CD14-positive monocyte (primary cell): ENCODE measurements at regions not wholly inside any gene's neighbourhood (a gene's known extent, or its start where the extent isn't known, plus 50 kb on each side); places are given as distances from the start of the nearest gene placed in this dataset.

Experiments
- DNase-seq, 3 donors: peaks; one replicate each; pipeline ENCODE4 v3.0.0-alpha.2; 2011 to 2022
- H2AFZ ChIP-seq: 2 replicates; pipeline ENCODE4 v1.6.0; 2012; ENCODE audit warnings: mild to moderate bottlenecking, low read depth, low read length, inconsistent platforms; ENCODE audit not compliant: insufficient read depth, poor library complexity, severe bottlenecking
- H3K27ac ChIP-seq, 2 donors: 1 replicate in 1 of 2; 2 replicates in 1 of 2; pipeline ENCODE4 v1.5.1; 2012 to 2013; ENCODE audit warnings: low read length in 2 of 2, control low read depth in 1 of 2, inconsistent platforms in 1 of 2, low read depth in 1 of 2, mild to moderate bottlenecking in 1 of 2
- H3K27me3 ChIP-seq, 2 donors: one replicate each; pipeline versions ENCODE4 v1.6.0 to v1.6.1; 2011 to 2013; ENCODE audit warnings: low read length in 2 of 2; ENCODE audit not compliant: control insufficient read depth in 2 of 2, insufficient read depth in 2 of 2
- H3K36me3 ChIP-seq, 2 donors: replicated peaks in 1 of 2; 1 replicate in 1 of 2; 2 replicates in 1 of 2; pipeline versions ENCODE4 v1.5.1 to v1.6.1; 2012 to 2013; ENCODE audit warnings: low read length in 2 of 2, control low read depth in 1 of 2, inconsistent platforms in 1 of 2, mild to moderate bottlenecking in 1 of 2; ENCODE audit not compliant: insufficient read depth in 2 of 2, control insufficient read depth in 1 of 2
- H3K4me1 ChIP-seq, 2 donors: 1 replicate in 1 of 2; 2 replicates in 1 of 2; pipeline versions ENCODE4 v1.5.1 to v1.6.1; 2012 to 2013; ENCODE audit warnings: low read length in 2 of 2, control low read depth in 1 of 2, inconsistent platforms in 1 of 2, mild to moderate bottlenecking in 1 of 2, moderate library complexity in 1 of 2; ENCODE audit not compliant: insufficient read depth in 2 of 2, control insufficient read depth in 1 of 2
- H3K4me2 ChIP-seq: replicated peaks from 2 replicates; pipeline ENCODE3; 2012; ENCODE audit warnings: low read length, moderate library complexity, mild to moderate bottlenecking; ENCODE audit not compliant: poor library complexity, severe bottlenecking; ENCODE audit errors: extremely low read depth
- H3K4me3 ChIP-seq, 3 experiments: fragments of 200-600 bp in 1 of 3; sonication (generic) in 1 of 3; replicated peaks in 1 of 3; 1 replicate in 2 of 3; 2 replicates in 1 of 3; pipeline ENCODE4 v1.5.1; 2011 to 2013; ENCODE audit warnings: low read length in 3 of 3, mild to moderate bottlenecking in 3 of 3, control low read depth in 2 of 3, low read depth in 2 of 3, inconsistent platforms in 1 of 3, moderate library complexity in 1 of 3
- H3K79me2 ChIP-seq: 2 replicates; pipeline ENCODE4 v1.6.0; 2012; ENCODE audit warnings: mild to moderate bottlenecking, control low read depth, inconsistent platforms, low read length, moderate library complexity; ENCODE audit not compliant: insufficient read depth
- H3K9ac ChIP-seq: 2 replicates; pipeline ENCODE4 v1.6.0; 2017; ENCODE audit warnings: low read length, mild to moderate bottlenecking; ENCODE audit not compliant: insufficient read depth, poor library complexity, severe bottlenecking
- H3K9me3 ChIP-seq, 2 donors: replicated peaks in 1 of 2; 1 replicate in 1 of 2; 2 replicates in 1 of 2; pipeline versions ENCODE4 v1.5.1 to v1.6.1; 2012 to 2013; ENCODE audit warnings: low read length in 2 of 2, control low read depth in 1 of 2; ENCODE audit not compliant: control insufficient read depth in 1 of 2, insufficient read depth in 1 of 2
- H4K20me1 ChIP-seq: 2 replicates; pipeline ENCODE4 v1.6.0; 2012; ENCODE audit warnings: mild to moderate bottlenecking, low read length, control low read depth, moderate library complexity; ENCODE audit not compliant: insufficient read depth
- H3K27ac Mint-ChIP-seq, 7 donors: one replicate each; pipeline ENCODE4 v1.8.0; 2020; ENCODE audit warnings: mild to moderate bottlenecking in 7 of 7, mixed read lengths in 7 of 7, moderate library complexity in 6 of 7, inconsistent platforms in 2 of 7
- H3K27me3 Mint-ChIP-seq, 3 donors: one replicate each; pipeline ENCODE4 v1.8.0; 2021 to 2022; ENCODE audit warnings: low read depth in 3 of 3, mild to moderate bottlenecking in 3 of 3, mixed read lengths in 3 of 3, moderate library complexity in 3 of 3, inconsistent platforms in 1 of 3
- H3K36me3 Mint-ChIP-seq, 2 donors: one replicate each; pipeline ENCODE4 v1.8.0; 2020; ENCODE audit warnings: mixed read lengths in 2 of 2, inconsistent platforms in 1 of 2, mild to moderate bottlenecking in 1 of 2
- H3K4me1 Mint-ChIP-seq: one replicate; pipeline ENCODE4 v1.8.0; 2020; ENCODE audit warnings: mild to moderate bottlenecking, mixed read lengths
- H3K4me3 Mint-ChIP-seq, 2 donors: one replicate each; pipeline ENCODE4 v1.8.0; 2020; ENCODE audit warnings: mild to moderate bottlenecking in 2 of 2, mixed read lengths in 2 of 2, moderate library complexity in 1 of 2
- H3K9me3 Mint-ChIP-seq, 7 donors: one replicate each; pipeline ENCODE4 v1.8.0; 2020 to 2022; ENCODE audit warnings: mixed read lengths in 7 of 7, mild to moderate bottlenecking in 6 of 7, moderate library complexity in 6 of 7, inconsistent platforms in 2 of 7
- WGBS: methylation state at CpG from one replicate; pipeline ENCODE4 v1.1.5; 2013; ENCODE audit warnings: missing lambda C conversion rate; ENCODE audit not compliant: insufficient coverage; 5-methylcytosine and 5-hydroxymethylcytosine counted together
- intact Hi-C, 2 donors: fragments of 100-400 bp; cut with micrococcal nuclease; formaldehyde crosslinking; loops; one replicate each; pipeline versions ENCODE4 v1.15.0 to v1.15.1; 2023
- TF ChIP-seq, protein P1 (sequence below): fragments of 200-600 bp; IDR thresholded peaks from one replicate; pipeline ENCODE4 v1.8.0; 2022; ENCODE audit warnings: antibody characterized with exemption, mild to moderate bottlenecking

DNA sequence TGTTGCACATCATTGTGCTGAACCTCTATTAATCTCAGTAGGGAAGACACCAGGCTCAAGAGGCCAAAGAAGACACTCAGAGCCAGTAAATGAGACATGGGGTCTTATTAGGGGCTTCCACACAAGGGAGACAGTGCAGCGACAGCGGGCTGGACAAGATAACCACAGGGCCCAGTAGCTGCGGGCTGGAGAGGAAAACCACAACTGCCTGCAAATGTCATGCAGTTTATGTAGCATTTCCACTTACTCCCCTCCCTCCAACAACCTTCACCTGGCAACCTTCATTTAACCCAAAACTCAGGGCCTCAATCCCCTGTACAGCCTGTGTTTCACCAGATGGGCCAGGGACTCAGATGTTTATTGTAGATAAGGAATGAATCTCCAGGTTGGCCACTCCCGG is 185.6 kb downstream of the UTP18 start:
- Histone ChIP-seq H3K9me3 (no peaks in the 10 kb centered on the region), H3K4me1 (no peaks in the 10 kb centered on the region), H2AFZ (no peak overlapping the region), H3K4me2 (no peak overlapping the region), H3K79me2 (no peaks in the 10 kb centered on the region), H3K27ac (no peak overlapping the region), H4K20me1 (no peaks in the 10 kb centered on the region), H3K4me3 (no peak overlapping the region), H3K9ac (no peak overlapping the region), H3K36me3 (no peaks in the 10 kb centered on the region), H3K27me3 (no peaks in the 10 kb centered on the region)
- H3K36me3 Mint-ChIP-seq = no peaks in the 10 kb centered on the region
- H3K4me3 Mint-ChIP-seq = no peak overlapping the region
- H3K4me1 Mint-ChIP-seq = no peaks in the 10 kb centered on the region
- H3K9me3 Mint-ChIP-seq = peaks cover 0 to 6% (median 2%) of the 10 kb centered on the region in 7 donors
- intact Hi-C loops = no loop called here
- H3K27me3 Mint-ChIP-seq = peaks cover 0 to 5% (median 1%) of the 10 kb centered on the region in 3 donors
- H3K27ac Mint-ChIP-seq = no peak overlapping the region
- DNase-seq = no peak
- TF ChIP-seq, protein P1, sequence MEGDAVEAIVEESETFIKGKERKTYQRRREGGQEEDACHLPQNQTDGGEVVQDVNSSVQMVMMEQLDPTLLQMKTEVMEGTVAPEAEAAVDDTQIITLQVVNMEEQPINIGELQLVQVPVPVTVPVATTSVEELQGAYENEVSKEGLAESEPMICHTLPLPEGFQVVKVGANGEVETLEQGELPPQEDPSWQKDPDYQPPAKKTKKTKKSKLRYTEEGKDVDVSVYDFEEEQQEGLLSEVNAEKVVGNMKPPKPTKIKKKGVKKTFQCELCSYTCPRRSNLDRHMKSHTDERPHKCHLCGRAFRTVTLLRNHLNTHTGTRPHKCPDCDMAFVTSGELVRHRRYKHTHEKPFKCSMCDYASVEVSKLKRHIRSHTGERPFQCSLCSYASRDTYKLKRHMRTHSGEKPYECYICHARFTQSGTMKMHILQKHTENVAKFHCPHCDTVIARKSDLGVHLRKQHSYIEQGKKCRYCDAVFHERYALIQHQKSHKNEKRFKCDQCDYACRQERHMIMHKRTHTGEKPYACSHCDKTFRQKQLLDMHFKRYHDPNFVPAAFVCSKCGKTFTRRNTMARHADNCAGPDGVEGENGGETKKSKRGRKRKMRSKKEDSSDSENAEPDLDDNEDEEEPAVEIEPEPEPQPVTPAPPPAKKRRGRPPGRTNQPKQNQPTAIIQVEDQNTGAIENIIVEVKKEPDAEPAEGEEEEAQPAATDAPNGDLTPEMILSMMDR = no peak
- 20% methylated on average over 2 of the region's 4 CpGs for WGBS

DNA sequence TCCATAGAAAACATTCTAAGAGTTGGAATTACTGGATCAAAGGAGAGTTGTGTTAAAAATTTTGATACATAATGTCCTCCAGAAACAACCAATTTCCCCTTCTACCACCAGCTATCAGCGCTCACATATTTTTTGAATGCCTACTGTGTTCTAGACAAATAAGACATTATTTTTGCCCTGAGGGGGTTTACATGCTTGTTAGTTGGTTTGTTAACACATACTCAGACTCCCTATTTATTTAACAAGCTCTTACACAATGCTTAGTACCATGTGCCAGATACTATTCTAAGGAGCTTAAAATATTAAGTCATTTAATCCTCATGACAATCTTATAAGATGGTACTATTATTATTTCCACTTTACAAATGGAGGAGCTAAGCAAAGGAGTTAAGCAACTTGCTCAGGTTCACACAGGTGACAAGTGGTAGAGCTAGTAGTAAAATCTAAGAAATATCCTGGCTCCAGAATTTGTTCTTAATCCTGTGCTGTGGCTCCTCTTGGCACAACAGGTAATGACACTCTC is 194.2 kb downstream of the UTP18 start:
- Mint-ChIP-seq H3K9me3 (peaks cover 0 to 8% (median 0%) of the 10 kb centered on the region in 7 donors), H3K36me3 (no peaks in the 10 kb centered on the region), H3K4me3 (no peak overlapping the region), H3K27ac (no peak overlapping the region), H3K4me1 (no peaks in the 10 kb centered on the region), H3K27me3 (peaks cover 0 to 6% (median under 1%) of the 10 kb centered on the region in 3 donors)
- H2AFZ ChIP-seq = no peak overlapping the region
- no peaks in the 10 kb centered on the region for H3K36me3 ChIP-seq
- H3K27me3 ChIP-seq = no peaks in the 10 kb centered on the region
- H3K9ac ChIP-seq = no peak overlapping the region
- no peaks in the 10 kb centered on the region for H4K20me1 ChIP-seq
- WGBS = no CpG with 5 or more reads among the region's 1 CpG
- no peak for DNase-seq
- H3K9me3 ChIP-seq = no peaks in the 10 kb centered on the region
- TF ChIP-seq, protein P1 = no peak
- H3K4me2 ChIP-seq = no peak overlapping the region
- H3K27ac ChIP-seq = no peak overlapping the region
- no peak overlapping the region for H3K4me3 ChIP-seq
- no peaks in the 10 kb centered on the region for H3K79me2 ChIP-seq
- intact Hi-C loops = no loop called here
- H3K4me1 ChIP-seq = no peaks in the 10 kb centered on the region
